HT1080 (cell line): ENCODE measurements at regions not wholly inside any gene's neighbourhood (a gene's known extent, or its start where the extent isn't known, plus 50 kb on each side); places are given as distances from the start of the nearest gene placed in this dataset.
"Not testable (repeated sequence)": the region's sequence is repeated elsewhere in the genome, so short reads cannot be mapped to it uniquely, and the experiment has no call there.

Experiments
- DNase-seq: peaks from one replicate; pipeline ENCODE4 v3.0.0-alpha.2; 2015; ENCODE audit warnings: low read depth

DNA sequence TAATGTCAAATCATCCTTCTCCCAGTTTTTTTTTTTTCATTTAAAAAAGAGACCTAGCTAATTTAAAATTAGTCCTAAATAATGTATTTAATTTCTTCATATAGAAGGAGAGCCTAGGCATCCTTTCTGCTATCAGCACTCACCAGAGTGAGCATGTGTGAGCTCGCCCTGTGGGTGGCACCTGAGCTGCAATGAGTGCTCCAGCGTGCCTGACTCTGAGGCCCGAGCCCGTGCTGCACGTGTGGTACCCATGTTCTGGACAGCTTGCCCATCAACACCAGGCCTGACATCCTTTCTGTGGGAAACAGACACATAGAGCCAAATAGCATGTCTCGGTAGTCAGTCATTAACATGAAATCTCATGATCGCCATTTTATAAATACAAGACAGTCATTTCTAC is 381.4 kb downstream of the DTWD2 start:
- DNase-seq: no peak

DNA sequence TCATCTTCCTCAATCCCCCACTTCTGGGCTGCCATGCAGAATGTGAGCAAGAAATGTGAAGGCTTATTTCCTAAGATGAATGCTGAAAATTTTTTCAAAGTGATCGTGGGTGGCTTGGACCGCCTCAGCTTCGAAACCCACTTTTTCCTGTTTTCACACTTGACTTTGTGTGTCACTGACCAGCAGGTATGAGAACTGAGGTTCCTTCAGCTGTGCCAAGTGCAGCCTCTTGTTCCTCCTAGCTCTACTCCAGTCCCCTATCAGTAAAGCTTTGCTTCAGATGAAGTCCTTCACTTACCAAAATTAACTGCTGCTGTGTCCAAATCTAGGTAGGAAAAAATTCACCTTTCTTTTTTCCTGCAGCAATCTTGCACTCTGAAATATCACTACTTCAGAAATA is 382.6 kb downstream of the DTWD2 start:
- DNase-seq: no peak

DNA sequence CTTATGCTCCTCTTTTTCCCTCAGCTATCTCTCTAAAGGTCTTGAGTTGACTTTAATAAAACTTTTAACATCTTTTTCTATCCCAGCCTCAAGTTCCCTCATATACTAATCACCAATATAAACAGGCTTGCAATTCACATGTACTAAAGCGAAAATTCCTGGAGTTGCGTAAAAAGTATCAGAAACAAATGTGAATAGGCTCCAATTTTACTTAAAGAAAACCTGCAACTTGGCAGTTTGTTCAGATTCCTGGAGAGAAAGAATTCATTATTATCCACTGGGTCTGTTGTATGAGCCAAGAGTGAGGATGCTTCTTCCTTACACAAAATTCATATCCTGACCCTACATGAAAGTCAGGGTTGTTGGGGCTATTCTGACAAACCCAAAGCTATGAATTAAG is 384.2 kb downstream of the DTWD2 start:
- no peak for DNase-seq

DNA sequence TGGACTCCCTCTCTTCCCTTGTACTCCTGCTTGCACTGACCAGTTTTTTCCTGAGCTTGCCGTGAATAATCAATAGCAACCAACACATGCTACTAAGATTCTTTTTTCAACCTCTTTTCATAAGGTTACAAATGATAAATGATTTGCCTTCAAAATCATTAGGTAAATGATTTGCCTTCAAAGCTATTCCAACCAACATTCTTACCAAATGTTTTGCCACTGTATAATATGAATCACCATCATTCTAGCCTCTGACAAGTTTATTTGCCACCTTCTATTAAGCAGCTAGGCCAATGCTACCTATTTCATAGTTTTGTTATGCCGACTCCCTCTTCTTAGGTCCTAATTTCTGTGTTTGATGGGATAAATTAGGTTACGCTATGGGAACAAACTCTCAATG is 385.1 kb downstream of the DTWD2 start:
- no peak for DNase-seq

DNA sequence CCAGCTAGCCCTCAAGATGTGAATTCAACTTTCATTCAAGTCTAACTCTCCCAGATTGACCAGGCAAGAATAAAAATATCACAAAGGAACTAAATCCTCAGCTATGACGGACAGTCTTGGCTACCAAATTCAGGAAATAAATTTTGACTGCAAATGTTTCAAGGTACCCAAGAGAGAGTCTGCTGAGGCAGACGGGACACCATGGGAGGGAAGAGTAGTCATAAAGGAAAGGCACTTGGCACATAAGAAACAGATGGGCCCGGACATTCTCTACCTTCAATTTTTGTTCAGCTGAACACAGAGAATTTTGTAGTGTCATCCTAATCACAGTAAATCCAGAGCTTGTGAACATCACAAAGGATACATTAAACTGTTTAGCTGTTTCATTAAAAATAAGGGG is 390.0 kb downstream of the DTWD2 start:
- no peak for DNase-seq

DNA sequence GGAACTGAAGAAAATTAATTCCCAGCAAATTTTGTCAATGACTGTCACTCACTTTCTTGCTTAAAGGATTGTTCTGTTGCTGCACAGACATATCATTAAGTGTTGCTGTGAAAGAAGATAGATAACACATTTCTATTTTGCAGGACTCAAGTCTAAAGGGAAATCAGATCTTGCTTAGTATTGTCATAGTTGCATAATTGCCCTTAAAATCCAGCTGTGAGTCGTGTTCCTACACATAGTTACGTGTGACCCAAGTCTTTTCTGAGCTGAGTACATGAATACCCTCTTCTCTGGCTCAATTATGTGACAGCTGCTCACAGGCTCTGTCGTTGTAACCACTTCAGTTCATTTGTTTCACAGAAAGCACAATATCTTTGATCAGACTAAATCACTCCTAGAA is 390.8 kb downstream of the DTWD2 start:
- DNase-seq: no peak

DNA sequence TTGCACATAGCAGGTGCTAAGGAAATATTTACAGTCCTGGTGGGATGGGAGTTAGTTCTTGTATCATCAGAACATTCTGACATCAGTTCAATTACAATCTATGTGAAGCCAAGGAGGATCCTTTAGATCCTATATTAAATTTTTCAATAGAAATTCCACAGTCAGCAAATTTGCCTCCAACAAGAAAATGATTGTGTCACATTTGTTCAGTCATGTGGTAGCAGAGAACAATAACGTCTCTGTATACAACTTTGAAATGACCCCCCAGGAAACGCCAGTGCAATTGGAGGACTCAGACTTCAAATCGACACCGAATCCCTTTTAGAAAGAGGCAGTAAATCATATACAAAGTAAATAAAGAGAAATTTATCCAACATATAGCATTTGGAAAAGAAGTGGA is 392.1 kb downstream of the DTWD2 start:
- DNase-seq: peak; percentile 2

DNA sequence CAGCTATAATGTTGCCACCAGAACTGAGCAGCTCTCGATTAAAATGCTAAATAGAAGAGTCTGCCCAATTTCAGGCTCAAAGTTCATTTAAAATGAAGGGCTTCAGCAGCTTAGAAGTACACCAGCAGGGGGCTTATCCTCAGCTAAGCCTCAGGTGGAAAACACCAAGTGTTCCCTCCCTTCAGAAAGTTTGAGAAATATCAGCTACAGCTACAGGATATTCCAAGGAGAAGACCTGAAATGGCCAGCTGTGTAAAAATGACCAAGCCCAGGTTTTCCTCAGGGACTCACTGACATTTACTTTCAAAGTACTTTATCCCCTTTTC is 395.4 kb downstream of the DTWD2 start:
- DNase-seq: no peak

DNA sequence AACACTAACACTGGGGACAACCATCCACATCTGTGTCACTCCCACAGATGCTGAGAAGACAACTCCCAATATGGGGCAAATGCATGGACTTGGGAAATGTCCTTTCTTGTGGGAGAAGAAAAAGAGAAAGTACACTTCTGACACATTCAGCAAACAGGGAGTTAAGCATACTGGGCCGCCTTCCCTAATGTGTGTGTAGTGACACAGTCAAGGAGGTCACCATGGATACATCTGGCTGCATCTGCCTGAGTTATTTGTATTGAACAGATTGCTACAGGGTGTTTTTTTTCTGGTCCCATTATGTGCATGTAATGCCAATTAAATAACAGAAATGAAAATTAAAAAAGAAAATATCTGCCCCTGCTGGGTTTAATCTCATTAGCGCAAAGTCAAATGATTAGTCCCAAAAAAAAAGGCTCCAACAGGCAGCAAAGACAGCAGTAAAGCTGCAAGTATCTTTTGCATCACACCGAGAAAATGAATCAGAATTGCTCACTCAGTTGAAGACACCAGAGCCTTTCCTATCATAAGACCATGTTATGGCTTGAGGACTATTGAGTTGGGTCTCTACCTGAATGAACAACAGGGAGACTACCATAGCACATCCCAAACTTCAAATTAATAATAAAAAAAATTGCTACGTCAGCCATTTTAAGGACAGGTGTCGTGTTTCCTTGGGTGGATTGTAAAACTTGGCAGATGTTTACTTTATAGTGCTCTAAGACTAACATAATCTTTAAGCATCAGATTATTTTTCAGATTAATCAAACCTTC is 395.9 kb downstream of the DTWD2 start:
- no peak for DNase-seq

DNA sequence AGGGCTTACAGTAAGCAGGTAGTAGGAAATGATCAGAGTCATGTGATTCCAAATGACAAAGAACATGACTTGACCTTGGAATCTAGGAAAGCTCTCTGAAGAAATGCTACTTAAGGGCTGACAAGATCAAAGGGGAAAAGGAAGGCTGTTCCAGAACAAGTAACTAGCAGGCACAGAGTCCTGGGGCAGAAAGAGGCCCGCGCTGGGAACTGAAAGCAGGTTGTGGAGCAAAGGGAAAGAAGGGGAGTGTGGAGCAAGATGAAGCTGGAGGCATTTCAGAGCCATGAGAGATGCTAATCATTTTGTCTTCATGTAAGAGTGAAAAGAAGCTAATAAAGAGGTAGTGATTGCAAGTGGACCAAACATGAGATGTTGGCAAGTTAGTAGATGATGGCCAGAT is 397.5 kb downstream of the DTWD2 start:
- no peak for DNase-seq

DNA sequence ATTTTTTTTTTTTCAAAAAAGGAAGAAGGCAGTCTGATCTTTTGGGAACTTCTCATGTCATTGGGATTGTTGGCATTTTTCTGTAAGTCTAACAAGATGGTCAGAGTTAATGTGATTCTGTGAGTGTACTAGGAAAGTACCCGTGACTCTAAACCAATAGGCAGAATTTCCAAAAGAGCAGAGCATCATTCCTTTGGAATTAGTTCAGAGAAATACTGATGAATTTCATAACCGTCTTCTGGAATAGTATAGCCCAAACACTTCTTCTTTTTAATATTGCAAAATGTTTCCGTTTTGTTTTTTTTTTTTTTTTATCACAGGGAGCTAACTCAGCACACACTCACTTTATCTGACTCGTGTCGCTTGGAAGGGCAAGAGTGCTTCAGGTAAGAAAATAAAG is 407.4 kb downstream of the DTWD2 start:
- no peak for DNase-seq

DNA sequence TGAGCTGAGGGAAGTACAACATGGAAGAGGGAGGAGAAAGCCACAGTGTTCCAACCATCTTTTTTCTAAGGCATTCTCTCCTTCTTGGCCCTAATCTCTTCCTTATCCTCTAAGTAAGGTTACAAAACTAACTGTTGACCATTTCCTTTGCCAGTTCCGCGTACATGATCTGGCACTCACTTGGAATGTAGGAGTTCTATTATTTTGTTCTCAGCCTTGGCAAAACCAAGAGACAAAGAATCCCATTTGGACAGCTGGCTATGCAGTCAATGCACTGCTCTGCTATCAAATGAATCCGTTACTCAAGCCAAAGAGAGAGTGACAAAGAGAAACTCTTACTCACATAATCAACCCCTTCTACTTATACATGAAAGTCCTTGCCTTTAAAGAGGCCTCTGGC is 410.3 kb downstream of the DTWD2 start:
- no peak for DNase-seq

DNA sequence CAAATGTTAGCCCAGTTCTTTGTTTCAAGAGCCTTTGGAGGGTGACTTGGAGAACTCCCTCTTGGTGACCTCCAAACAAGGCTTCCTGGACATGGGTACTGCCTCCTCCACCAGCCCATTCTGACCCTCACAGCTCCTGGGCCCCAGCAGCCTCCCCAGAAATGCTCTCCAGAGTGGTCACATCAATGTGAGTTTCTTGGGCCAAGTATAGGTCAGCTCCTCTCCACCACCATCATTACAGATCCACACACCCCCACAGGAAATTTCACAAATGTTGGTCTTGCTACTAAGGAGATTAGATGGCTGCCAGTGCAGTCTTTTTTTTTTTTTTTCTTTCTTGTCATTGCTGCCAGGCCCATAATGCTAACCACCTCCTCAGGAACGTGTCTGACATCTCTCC is 410.7 kb downstream of the DTWD2 start:
- DNase-seq: no peak

DNA sequence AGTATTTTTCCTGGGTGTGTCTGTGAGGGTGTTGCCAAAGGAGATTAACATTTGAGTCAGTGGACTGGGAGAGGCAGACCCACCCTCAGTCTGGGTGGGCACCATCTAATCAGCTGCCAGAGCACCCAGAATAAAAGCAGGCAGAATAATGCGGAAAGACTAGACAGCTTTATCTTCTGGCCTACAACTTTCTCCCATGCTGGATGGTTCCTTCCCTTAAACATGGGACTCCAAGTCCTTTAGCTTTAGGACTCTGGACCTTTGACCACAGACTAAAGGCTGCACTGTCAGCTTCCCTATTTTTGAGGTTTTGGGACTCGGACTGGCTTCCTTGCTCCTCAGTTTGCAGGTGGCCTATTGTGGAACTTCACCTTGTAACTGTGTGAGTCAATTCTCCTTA is 418.1 kb downstream of the DTWD2 start:
- not testable (repeated sequence) for DNase-seq

DNA sequence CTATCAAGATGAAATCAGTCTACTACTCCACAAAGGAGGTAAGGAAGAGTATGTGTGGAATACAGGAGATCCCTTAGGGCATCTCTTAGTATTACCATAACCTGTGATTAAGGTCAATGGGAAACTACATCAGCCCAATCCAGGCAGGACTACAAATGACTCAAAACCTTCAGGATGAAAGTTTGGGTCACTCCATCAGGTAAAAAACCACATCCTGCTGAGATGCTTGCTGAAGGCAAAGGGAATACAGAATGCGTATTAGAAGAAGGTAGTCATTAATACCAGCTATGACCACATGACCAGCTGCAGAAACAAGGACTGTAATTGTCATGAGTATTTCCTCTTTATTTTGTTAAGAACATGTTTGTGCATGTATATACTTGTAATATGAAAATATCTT is 418.8 kb downstream of the DTWD2 start:
- not testable (repeated sequence) for DNase-seq

DNA sequence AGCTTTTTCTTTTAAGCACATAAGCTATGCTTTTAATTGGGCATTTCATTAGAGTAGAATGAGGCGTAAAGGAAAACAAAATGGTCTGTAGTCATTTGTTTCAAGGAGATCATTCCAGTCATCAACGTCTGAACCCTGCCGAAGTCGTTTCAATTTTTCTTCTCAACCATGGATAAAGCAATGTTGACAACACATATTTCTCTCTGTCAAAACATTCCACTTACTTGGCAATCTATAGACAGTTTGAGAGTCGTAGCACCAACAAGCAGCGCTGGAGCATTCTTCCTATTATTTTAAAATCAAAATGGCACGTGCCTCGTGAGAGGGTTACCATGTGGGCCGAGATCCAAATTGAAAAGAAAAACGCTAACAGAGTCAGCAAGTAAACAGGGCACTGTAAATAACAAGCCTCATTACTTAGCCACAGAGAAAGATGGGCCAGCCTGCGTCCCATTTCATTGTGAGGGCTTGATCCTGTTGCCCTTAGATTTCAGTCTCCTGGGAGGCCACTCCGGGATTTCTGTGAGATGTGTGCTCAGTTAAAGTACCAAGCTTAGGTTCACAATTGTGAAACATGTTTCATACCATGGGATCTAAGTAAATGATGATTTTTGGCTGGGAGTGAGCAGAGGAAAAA is 422.9 kb downstream of the DTWD2 start:
- DNase-seq: no peak

DNA sequence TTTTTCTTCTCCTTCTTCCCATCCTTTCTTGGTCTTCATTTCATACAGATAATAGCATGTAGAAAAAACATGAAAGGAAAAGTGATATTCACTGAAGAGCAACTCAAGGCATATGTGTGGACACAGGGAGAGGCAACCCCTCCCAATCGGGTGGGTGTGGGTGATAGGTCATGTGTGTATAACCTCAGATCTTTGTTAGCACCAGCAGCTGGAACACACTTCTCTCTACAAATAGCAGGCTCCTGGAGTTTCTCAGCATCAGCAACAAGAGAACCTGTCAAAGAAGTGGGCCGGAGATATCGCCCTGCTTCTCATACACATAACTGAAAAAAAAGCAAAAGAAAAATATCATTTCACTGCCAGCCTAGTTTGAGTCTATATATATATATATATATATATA is 426.4 kb downstream of the DTWD2 start:
- DNase-seq: no peak

DNA sequence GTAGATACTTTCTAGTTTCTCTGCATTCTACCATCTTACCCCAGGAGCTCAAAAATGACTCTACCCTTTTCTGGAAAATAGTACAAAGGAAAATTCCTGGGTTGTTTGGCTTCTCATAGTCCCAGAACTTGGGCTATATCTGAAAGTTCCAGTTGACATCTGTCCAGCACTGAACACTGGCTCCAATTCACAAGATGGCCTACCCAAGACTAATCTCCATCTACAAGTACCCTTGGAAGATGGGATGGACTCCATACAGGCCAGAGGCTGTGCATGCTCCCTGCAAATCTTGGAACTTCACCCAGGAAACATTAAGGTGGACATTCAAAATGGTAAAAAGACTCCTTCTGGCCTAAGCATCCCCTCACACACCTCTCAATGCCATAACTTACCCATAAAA is 427.1 kb downstream of the DTWD2 start:
- no peak for DNase-seq

DNA sequence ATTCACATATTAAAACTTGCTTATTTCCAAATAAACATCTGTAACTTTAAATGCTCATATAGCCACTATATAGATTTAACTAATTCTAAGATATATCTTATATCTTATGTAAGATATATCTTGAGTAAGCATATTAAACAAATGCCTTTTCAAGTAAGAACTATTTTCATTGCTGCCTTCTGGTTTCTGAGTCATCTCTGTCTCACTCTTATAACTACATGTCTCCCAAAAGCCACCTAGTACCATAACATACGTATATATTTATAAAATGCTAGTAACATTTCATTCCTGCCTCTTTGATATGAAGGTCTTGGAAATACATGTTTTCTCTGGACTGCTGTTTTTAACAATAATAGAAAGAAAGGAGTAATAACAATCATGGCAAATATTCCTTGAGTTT is 429.5 kb downstream of the DTWD2 start:
- DNase-seq: no peak

DNA sequence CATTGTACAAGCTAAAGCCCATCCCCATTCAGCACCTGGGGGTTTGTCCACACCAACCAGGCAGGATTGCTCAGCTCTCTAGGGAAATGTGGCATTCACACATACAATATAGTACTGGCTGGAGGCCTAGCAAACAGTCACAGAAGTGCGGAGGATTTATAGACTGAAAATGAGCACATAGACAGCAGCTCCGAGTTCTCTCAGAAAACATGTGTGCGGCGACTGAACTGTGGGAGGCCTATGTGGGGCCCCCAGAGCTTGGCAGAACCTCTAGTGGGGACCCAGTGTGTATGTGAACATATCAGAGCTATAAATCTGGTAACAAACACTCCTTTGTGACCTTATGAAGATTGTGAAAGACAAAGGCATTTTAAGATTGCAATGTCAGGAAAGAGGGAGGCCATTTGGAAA is 431.1 kb downstream of the DTWD2 start:
- no peak for DNase-seq

DNA sequence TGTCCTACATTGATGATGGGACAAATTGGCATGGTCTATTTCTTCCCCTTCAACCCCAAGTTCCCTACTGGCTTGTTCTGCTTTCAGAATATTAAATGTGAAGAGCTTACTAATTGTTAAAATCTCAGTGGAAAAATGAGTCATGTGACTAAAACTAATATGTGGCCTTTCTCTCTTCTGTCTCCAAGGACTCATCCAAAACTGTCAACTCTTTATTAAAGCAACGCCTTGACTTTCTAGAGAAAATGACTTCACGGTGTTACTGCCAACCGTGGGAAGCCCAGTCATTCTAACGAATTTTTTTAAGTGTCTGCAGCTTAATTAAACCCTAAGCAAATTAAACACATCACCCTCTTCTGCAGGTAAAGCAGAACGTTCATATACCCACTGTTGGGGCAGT is 431.6 kb downstream of the DTWD2 start:
- DNase-seq: no peak

DNA sequence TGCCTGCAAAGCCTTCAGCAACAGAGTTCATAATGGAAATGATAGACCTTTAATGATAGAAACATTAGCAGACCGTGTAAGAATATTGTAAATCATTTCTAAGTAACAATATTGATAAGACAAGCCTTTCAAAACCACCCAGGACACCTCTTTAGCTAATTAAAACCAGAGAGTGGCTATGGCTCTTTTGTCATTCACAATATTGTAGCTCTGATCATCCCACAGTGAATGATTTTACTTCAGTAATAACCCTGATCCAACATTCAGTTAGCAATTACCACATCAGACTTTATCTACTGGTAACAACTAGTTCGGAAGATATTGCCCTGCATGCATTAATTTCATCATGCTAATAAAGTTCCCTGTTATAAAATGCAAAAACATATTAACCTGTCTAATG is 432.6 kb downstream of the DTWD2 start:
- no peak for DNase-seq

DNA sequence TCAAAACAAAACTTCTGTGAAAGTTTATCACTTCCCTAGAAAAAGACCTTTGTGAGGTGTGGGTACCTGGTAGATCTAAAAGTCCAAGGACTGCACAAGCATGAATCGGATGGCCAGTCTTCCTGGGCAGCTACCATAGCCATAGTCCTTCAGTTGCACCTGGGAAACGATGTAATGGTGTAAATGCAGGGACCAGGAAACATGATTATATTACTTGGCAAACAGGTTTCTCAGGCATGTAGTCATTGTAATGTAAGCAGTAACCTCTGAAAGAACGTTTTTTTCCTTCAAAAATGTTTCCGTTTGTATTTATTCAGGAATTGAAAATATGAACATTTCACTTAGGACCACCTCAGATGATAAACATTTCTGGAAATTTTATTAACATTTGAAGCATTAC is 433.4 kb downstream of the DTWD2 start:
- no peak for DNase-seq

DNA sequence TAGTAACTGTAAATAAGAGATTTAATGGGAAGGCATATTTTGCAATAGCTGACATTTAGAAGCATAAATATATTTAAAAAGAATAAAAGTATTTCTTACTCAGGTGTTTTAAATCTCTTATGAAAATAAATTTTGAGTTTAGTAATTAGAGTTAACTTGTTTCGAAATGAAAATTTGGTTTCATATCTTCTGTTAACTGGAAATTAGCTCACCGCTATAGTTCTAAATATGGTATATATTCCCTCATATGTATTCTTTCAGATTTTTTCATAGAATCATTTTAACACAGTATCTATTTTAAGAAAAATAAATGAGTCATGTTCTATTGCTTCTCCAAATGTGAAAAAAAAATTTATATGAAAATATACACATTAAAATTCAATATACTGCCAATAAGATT is 434.1 kb downstream of the DTWD2 start:
- no peak for DNase-seq
